Ishikawa (cell line): ENCODE measurements at regions not wholly inside any gene's neighbourhood (a gene's known extent, or its start where the extent isn't known, plus 50 kb on each side); places are given as distances from the start of the nearest gene placed in this dataset.

Source experiments
- CEBPB ChIP-seq: IDR thresholded peaks from 2 replicates; pipeline ENCODE4 v1.6.1; 2012
- CREB1 ChIP-seq: IDR thresholded peaks from 2 replicates; pipeline ENCODE4 v1.6.1; 2012; ENCODE audit warnings: low read depth
- EGR1 ChIP-seq: IDR thresholded peaks from 2 replicates; pipeline ENCODE4 v1.6.1; 2012
- EP300 ChIP-seq: IDR thresholded peaks from 2 replicates; pipeline ENCODE4 v1.6.1; 2012; ENCODE audit warnings: borderline replicate concordance
- FOXM1 ChIP-seq: IDR thresholded peaks from 2 replicates; pipeline ENCODE4 v1.6.1; 2012; ENCODE audit warnings: low read depth, borderline replicate concordance
- MAX ChIP-seq: IDR thresholded peaks from 2 replicates; pipeline ENCODE4 v1.6.1; 2012
- NFIC ChIP-seq: IDR thresholded peaks from 2 replicates; pipeline ENCODE4 v1.6.1; 2012
- RAD21 ChIP-seq: IDR thresholded peaks from 2 replicates; pipeline ENCODE4 v1.6.1; 2012; ENCODE audit warnings: low read depth
- REST ChIP-seq: IDR thresholded peaks from 2 replicates; pipeline ENCODE4 v1.6.1; 2012; ENCODE audit warnings: low read depth, mild to moderate bottlenecking
- TAF1 ChIP-seq: IDR thresholded peaks from 2 replicates; pipeline ENCODE4 v1.6.1; 2012; ENCODE audit warnings: low read depth, mild to moderate bottlenecking
- TCF12 ChIP-seq: IDR thresholded peaks from 2 replicates; pipeline ENCODE4 v1.6.1; 2012; ENCODE audit warnings: low read depth
- TEAD4 ChIP-seq: IDR thresholded peaks from 2 replicates; pipeline ENCODE4 v1.6.1; 2012
- USF1 ChIP-seq: IDR thresholded peaks from 2 replicates; pipeline ENCODE4 v1.6.1; 2012
- YY1 ChIP-seq: IDR thresholded peaks from 2 replicates; pipeline ENCODE4 v1.6.1; 2012; ENCODE audit warnings: low read depth
- ZBTB7A ChIP-seq: IDR thresholded peaks from 2 replicates; pipeline ENCODE4 v1.6.1; 2012; ENCODE audit warnings: low read depth

DNA sequence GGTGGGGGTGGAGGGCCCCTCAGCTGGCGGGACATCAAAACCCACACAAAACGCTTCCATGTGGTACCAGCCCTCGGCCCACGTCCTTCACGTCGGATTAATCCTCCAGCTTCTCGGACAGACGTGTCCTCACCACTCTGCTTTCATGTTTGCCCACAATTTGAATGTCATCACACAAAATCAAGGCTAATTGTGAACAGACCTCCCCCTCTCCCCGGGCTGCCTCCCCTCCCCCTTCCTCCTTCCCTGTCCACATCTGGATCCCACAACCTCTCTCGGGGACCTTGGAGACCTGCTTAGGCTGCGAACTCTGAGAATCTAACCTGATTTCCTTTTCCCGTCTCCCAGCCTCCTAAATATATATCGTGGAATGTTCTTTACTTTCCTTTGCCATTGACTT lies 262.9 kb downstream of the MN1 start:
- TF ChIP-seq YY1 (no peak), RAD21 (no peak), REST (no peak), MAX (no peak), CREB1 (no peak), EP300 (no peak), CEBPB (no peak), TCF12 (no peak), ZBTB7A (no peak), EGR1 (no peak), USF1 (no peak), TEAD4 (no peak), FOXM1 (no peak)

DNA sequence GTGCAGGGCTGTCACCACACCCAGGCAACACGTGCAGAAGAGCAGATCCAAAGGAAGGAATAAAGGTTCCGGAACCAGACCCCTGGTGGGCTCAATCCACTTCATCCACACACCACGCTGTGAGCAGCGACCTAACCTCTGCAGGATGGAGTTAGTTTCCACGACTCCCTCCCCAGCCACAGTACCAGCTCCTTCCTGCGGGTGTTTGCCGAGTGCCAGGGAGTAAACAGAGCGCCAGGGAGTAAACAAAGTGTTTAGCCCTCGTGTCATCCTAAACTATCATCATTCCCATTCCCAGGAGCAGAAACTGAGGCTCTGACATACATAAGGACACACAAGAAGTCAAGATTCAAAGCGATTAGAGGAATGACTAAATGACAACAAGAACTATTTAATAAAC lies 261.3 kb downstream of the MN1 start:
- no peak for TF ChIP-seq USF1
- no peak for TF ChIP-seq TAF1
- TF ChIP-seq NFIC = no peak
- TF ChIP-seq REST = no peak
- TF ChIP-seq EGR1 = no peak
- no peak for TF ChIP-seq CREB1
- no peak for TF ChIP-seq TEAD4
- TF ChIP-seq EP300 = no peak
- TF ChIP-seq ZBTB7A = no peak
- TF ChIP-seq TCF12 = no peak
- no peak for TF ChIP-seq RAD21

- no peak for TF ChIP-seq REST
- TF ChIP-seq MAX = no peak
- TF ChIP-seq TCF12 = no peak
- TF ChIP-seq NFIC = no peak
- no peak for TF ChIP-seq TEAD4
- TF ChIP-seq CREB1 = no peak
- no peak for TF ChIP-seq YY1
- no peak for TF ChIP-seq ZBTB7A
- TF ChIP-seq RAD21 = no peak
- no peak for TF ChIP-seq EGR1
- no peak for TF ChIP-seq CEBPB
- no peak for TF ChIP-seq EP300
- TF ChIP-seq USF1 = no peak
- no peak for TF ChIP-seq TAF1
- no peak for TF ChIP-seq FOXM1
Measured at GRCh38 chr22:27540656-27541396, 260.7 kb downstream of the MN1 start.

GRCh38 chr22:27541836-27542235 lies 259.7 kb downstream of the MN1 start:
- TF ChIP-seq TCF12 = no peak
- no peak for TF ChIP-seq CREB1
- TF ChIP-seq RAD21 = no peak
- no peak for TF ChIP-seq REST
- TF ChIP-seq TEAD4 = no peak
- TF ChIP-seq CEBPB = no peak
- no peak for TF ChIP-seq FOXM1
- no peak for TF ChIP-seq TAF1
- TF ChIP-seq USF1 = no peak
- no peak for TF ChIP-seq EGR1
- TF ChIP-seq ZBTB7A = no peak
- TF ChIP-seq NFIC = no peak
- no peak for TF ChIP-seq YY1
- TF ChIP-seq MAX = no peak
- TF ChIP-seq EP300 = no peak
